H1 (cell line): ENCODE measurements at regions not wholly inside any gene's neighbourhood (a gene's known extent, or its start where the extent isn't known, plus 50 kb on each side); places are given as distances from the start of the nearest gene placed in this dataset.

Experiments used
- CTCF ChIA-PET: fragments of 300-600 bp; sonication (Branson Sonifier 250); formaldehyde crosslinking; loops from one replicate; lab custom pipeline; 2021; ENCODE audit not compliant: partially characterized antibody; lab: Charles Lee
- POLR2A ChIA-PET: fragments of 300-600 bp; sonication (Branson Sonifier 250); formaldehyde crosslinking; loops from one replicate; lab custom pipeline; 2021; ENCODE audit warnings: inconsistent platforms; ENCODE audit not compliant: partially characterized antibody; lab: Charles Lee
- DNase-seq, 2 experiments: peaks; one replicate each; pipeline versions ENCODE4 v3.0.0 to v3.0.0-alpha.2; 2010 to 2022; ENCODE audit warnings: low spot score in 2 of 2, low read depth in 1 of 2, mixed read lengths in 1 of 2
- FAIRE-seq: peaks from 2 replicates; lab custom pipeline; 2011; peaks lifted over from hg19 to GRCh38; lab: Jason Lieb, UNC
- H2AFZ ChIP-seq: 2 replicates; pipeline ENCODE4 v1.8.1; 2012; ENCODE audit warnings: low read length, inconsistent platforms
- H2AK5ac ChIP-seq: 2 replicates; pipeline ENCODE4 v1.6.1; 2013; ENCODE audit warnings: low read depth, low read length
- H2BK120ac ChIP-seq: replicated peaks from 2 replicates; pipeline ENCODE3; 2013; ENCODE audit warnings: low read depth, low read length, inconsistent platforms
- H2BK12ac ChIP-seq: 2 replicates; pipeline ENCODE4 v1.6.1; 2013; ENCODE audit warnings: low read depth, low read length
- H2BK15ac ChIP-seq: 2 replicates; pipeline ENCODE4 v1.6.1; 2013; ENCODE audit warnings: low read length
- H2BK20ac ChIP-seq: 2 replicates; pipeline ENCODE4 v1.6.1; 2013; ENCODE audit warnings: low read length
- H2BK5ac ChIP-seq: 2 replicates; pipeline ENCODE4 v1.6.1; 2013; ENCODE audit warnings: low read depth, low read length
- H3K14ac ChIP-seq: 2 replicates; pipeline ENCODE4 v1.6.1; 2013; ENCODE audit warnings: inconsistent platforms; ENCODE audit not compliant: insufficient read length
- H3K18ac ChIP-seq: 2 replicates; pipeline ENCODE4 v1.6.1; 2013; ENCODE audit warnings: low read length; ENCODE audit errors: extremely low read depth
- H3K23ac ChIP-seq: 2 replicates; pipeline ENCODE4 v1.6.1; 2013; ENCODE audit warnings: inconsistent platforms; ENCODE audit not compliant: insufficient read length
- H3K23me2 ChIP-seq: 2 replicates; pipeline ENCODE4 v1.6.1; 2013; ENCODE audit warnings: low read depth, low read length
- H3K27ac ChIP-seq: 2 replicates; pipeline ENCODE4 v1.6.1; 2011; ENCODE audit warnings: low read depth, low read length, inconsistent platforms
- H3K27me3 ChIP-seq, 4 experiments: replicated peaks in 1 of 4; 1 replicate in 1 of 4; 2 replicates in 3 of 4; pipeline versions ENCODE4 v1.6.1 to v1.8.1; 2011 to 2013; ENCODE audit warnings: low read length in 3 of 4, mild to moderate bottlenecking in 3 of 4, inconsistent platforms in 2 of 4, mixed read lengths in 2 of 4, moderate library complexity in 1 of 4; ENCODE audit not compliant: control insufficient read depth in 3 of 4, insufficient read depth in 3 of 4; ENCODE audit errors: extremely low read depth in 1 of 4
- H3K36me3 ChIP-seq, 4 experiments: 2 replicates each; pipeline versions ENCODE4 v1.6.1 to v1.8.1; 2011 to 2013; ENCODE audit warnings: mild to moderate bottlenecking in 4 of 4, low read length in 3 of 4, moderate library complexity in 2 of 4, control low read depth in 1 of 4, inconsistent platforms in 1 of 4; ENCODE audit not compliant: insufficient read depth in 4 of 4, control insufficient read depth in 2 of 4
- H3K4ac ChIP-seq: replicated peaks from 2 replicates; pipeline ENCODE3; 2013; ENCODE audit warnings: low read length, low read depth, mixed read lengths, inconsistent platforms; ENCODE audit not compliant: insufficient read length
- H3K4me1 ChIP-seq, 4 experiments: replicated peaks in 1 of 4; 1 replicate in 1 of 4; 2 replicates in 3 of 4; pipeline versions ENCODE4 v1.6.1 to v1.8.1; 2011 to 2013; ENCODE audit warnings: low read length in 3 of 4, inconsistent platforms in 2 of 4, mixed read lengths in 1 of 4; ENCODE audit not compliant: insufficient read depth in 4 of 4, control insufficient read depth in 3 of 4
- H3K4me2 ChIP-seq, 2 experiments: 2 replicates each; pipeline versions ENCODE4 v1.6.1 to v1.8.1; 2011 to 2013; ENCODE audit warnings: low read depth in 2 of 2, low read length in 2 of 2, control low read depth in 1 of 2, inconsistent platforms in 1 of 2, mild to moderate bottlenecking in 1 of 2; ENCODE audit not compliant: insufficient read depth in 1 of 2
- H3K4me3 ChIP-seq, 4 experiments: fragments of 200-600, 300-600 bp in 1 of 4; sonication (generic), shearing (Covaris generic), sonication (Bioruptor Twin) in 1 of 4; 2 replicates each; pipeline versions ENCODE4 v1.5.1 to v1.8.1; 2011 to 2016; ENCODE audit warnings: low read length in 4 of 4, low read depth in 3 of 4, control low read depth in 2 of 4, inconsistent platforms in 2 of 4, mild to moderate bottlenecking in 2 of 4, mixed read lengths in 1 of 4, moderate library complexity in 1 of 4; ENCODE audit not compliant: insufficient read depth in 2 of 4; ENCODE audit errors: extremely low read depth in 1 of 4
- H3K56ac ChIP-seq: replicated peaks from 2 replicates; pipeline ENCODE3; 2013; ENCODE audit warnings: low read depth, mild to moderate bottlenecking, mixed read lengths, low read length, inconsistent platforms; ENCODE audit not compliant: insufficient read length
- H3K79me1 ChIP-seq: 2 replicates; pipeline ENCODE4 v1.6.1; 2013; ENCODE audit warnings: low read depth, low read length, control low read depth
- H3K79me2 ChIP-seq, 2 experiments: 2 replicates each; pipeline versions ENCODE4 v1.6.1 to v1.8.1; 2012 to 2013; ENCODE audit warnings: low read length in 2 of 2, mild to moderate bottlenecking in 2 of 2, inconsistent platforms in 1 of 2; ENCODE audit not compliant: insufficient read depth in 2 of 2, control insufficient read depth in 1 of 2
- H3K9ac ChIP-seq, 4 experiments: replicated peaks in 1 of 4; 1 replicate in 1 of 4; 2 replicates in 3 of 4; pipeline versions ENCODE4 v1.6.1 to v1.8.1; 2011 to 2013; ENCODE audit warnings: low read depth in 3 of 4, low read length in 3 of 4, control low read depth in 2 of 4, mild to moderate bottlenecking in 2 of 4, moderate library complexity in 2 of 4, inconsistent platforms in 1 of 4; ENCODE audit errors: extremely low read depth in 1 of 4
- H3K9me3 ChIP-seq, 2 experiments: 2 replicates each; pipeline versions ENCODE4 v1.6.1 to v1.8.1; 2012 to 2013; ENCODE audit warnings: mild to moderate bottlenecking in 2 of 2, moderate library complexity in 2 of 2, control low read depth in 1 of 2, inconsistent platforms in 1 of 2, low read depth in 1 of 2, low read length in 1 of 2, mixed read lengths in 1 of 2; ENCODE audit not compliant: insufficient read depth in 2 of 2
- H4K20me1 ChIP-seq, 2 experiments: replicated peaks in 1 of 2; 2 replicates each; pipeline versions ENCODE3 to v1.8.1; 2011 to 2013; ENCODE audit warnings: inconsistent platforms in 2 of 2, low read length in 2 of 2, mild to moderate bottlenecking in 1 of 2; ENCODE audit not compliant: insufficient read depth in 2 of 2, control insufficient read depth in 1 of 2
- H4K5ac ChIP-seq: 2 replicates; pipeline ENCODE4 v1.6.1; 2013; ENCODE audit warnings: low read length, low read depth, mixed read lengths, inconsistent platforms; ENCODE audit not compliant: insufficient read length
- H4K8ac ChIP-seq: 2 replicates; pipeline ENCODE4 v1.8.0; 2013; ENCODE audit warnings: mild to moderate bottlenecking, moderate library complexity, low read length, inconsistent platforms; ENCODE audit not compliant: insufficient read depth; ENCODE audit errors: extremely low read depth
- H4K91ac ChIP-seq: replicated peaks from 2 replicates; pipeline ENCODE3; 2013; ENCODE audit warnings: low read length, mixed read lengths, inconsistent platforms; ENCODE audit not compliant: insufficient read length
- ASH2L ChIP-seq: fragments of 200-600, 300-600 bp; sonication (generic); IDR thresholded peaks from one replicate; pipeline ENCODE4 v1.7.1; 2017; ENCODE audit warnings: low read length
- POLR2A ChIP-seq, 2 experiments: IDR thresholded peaks; 1 replicate in 1 of 2; 2 replicates in 1 of 2; pipeline ENCODE4 v1.6.1; 2011; ENCODE audit warnings: low read depth in 2 of 2, low read length in 2 of 2, mild to moderate bottlenecking in 2 of 2; ENCODE audit errors: control extremely low read depth in 1 of 2
- RFX5 ChIP-seq: IDR thresholded peaks from 2 replicates; pipeline ENCODE4 v1.6.1; 2011; ENCODE audit warnings: low read depth, low read length, improper control_type of control experiment, borderline replicate concordance
- TCF12 ChIP-seq: IDR thresholded peaks from 2 replicates; pipeline ENCODE4 v1.6.1; 2011; ENCODE audit warnings: low read depth, mild to moderate bottlenecking, low read length
- ZNF274 ChIP-seq: IDR thresholded peaks from 2 replicates; pipeline ENCODE4 v1.7.0; 2012; ENCODE audit warnings: low read length, borderline replicate concordance; ENCODE audit errors: extremely low read depth

GRCh38 chr16:64585367-64585766 is 536.5 kb downstream of the CDH11 start:
- Histone ChIP-seq H4K91ac (no peak overlapping the region), H2BK5ac (no peak overlapping the region), H3K79me2 (no peaks in the 10 kb centered on the region), H3K23me2 (no peaks in the 10 kb centered on the region), H3K56ac (no peak overlapping the region), H3K36me3 (no peaks in the 10 kb centered on the region), H2BK15ac (no peak overlapping the region), H3K4ac (no peak overlapping the region), H4K5ac (no peak overlapping the region), H3K79me1 (no peaks in the 10 kb centered on the region), H3K9me3 (no peaks in the 10 kb centered on the region), H3K4me2 (no peak overlapping the region), H2BK20ac (no peak overlapping the region), H4K20me1 (no peaks in the 10 kb centered on the region), H3K27ac (no peak overlapping the region), H2BK12ac (no peak overlapping the region), H3K14ac (no peak overlapping the region), H3K4me1 (peaks cover 0 to 3% (median 0%) of the 10 kb centered on the region in 4 experiments; a peak in 1 of 7 replicates), H3K27me3 (no peaks in the 10 kb centered on the region), H3K4me3 (no peak overlapping the region), H2BK120ac (no peak overlapping the region), H3K23ac (no peak overlapping the region), H3K18ac (no peak overlapping the region)
- no peak for DNase-seq
- POLR2A ChIA-PET = no interaction called here
- FAIRE-seq = no peak
- CTCF ChIA-PET = no interaction called here
- TF ChIP-seq ZNF274 (no peak), ASH2L (no peak), POLR2A (IDR thresholded peaks at IDR 0.05; ENCODE audit: control extremely low read depth in 1 of 2, low read depth in 2 of 2, low read length in 2 of 2) (no peak), RFX5 (no peak), TCF12 (no peak)
- TF ChIP-seq, all 59 proteins: peak for 0
- no peak overlapping the region for H2AFZ ChIP-seq
- no peak overlapping the region for H4K8ac ChIP-seq
- H2AK5ac ChIP-seq = no peak overlapping the region
- no peak overlapping the region for H3K9ac ChIP-seq
